Muscle layer of colon (tissue), 2 donors: ENCODE measurements at regions not wholly inside any gene's neighbourhood (a gene's known extent, or its start where the extent isn't known, plus 50 kb on each side); places are given as distances from the start of the nearest gene placed in this dataset.

Experiments
- H3K27ac ChIP-seq: one replicate; pipeline ENCODE4 v1.7.0; 2013; ENCODE audit warnings: low read depth, mild to moderate bottlenecking, low read length, moderate library complexity
- H3K27me3 ChIP-seq, 2 donors: one replicate each; pipeline ENCODE4 v1.7.0; 2013; ENCODE audit warnings: low read length in 2 of 2, mild to moderate bottlenecking in 2 of 2; ENCODE audit not compliant: insufficient read depth in 2 of 2, control insufficient read depth in 1 of 2
- H3K36me3 ChIP-seq: one replicate; pipeline ENCODE4 v1.7.0; 2013; ENCODE audit warnings: mild to moderate bottlenecking, low read length; ENCODE audit not compliant: insufficient read depth
- H3K4me1 ChIP-seq: one replicate; pipeline ENCODE4 v1.7.0; 2013; ENCODE audit warnings: mild to moderate bottlenecking, low read length; ENCODE audit not compliant: insufficient read depth
- H3K4me3 ChIP-seq, 2 donors: one replicate each; pipeline ENCODE4 v1.7.0; 2013; ENCODE audit warnings: low read length in 2 of 2, low read depth in 1 of 2, mild to moderate bottlenecking in 1 of 2, moderate library complexity in 1 of 2
- H3K9ac ChIP-seq: one replicate; pipeline ENCODE4 v1.7.0; 2013; ENCODE audit warnings: low read length
- H3K9me3 ChIP-seq: one replicate; pipeline ENCODE4 v1.7.0; 2013; ENCODE audit warnings: mild to moderate bottlenecking, low read length
- donor health status: abdominal sarcoma.
- donor health status: Adenocarcinoma of cecum.

- H3K9ac ChIP-seq = no peak overlapping the region
- no peak overlapping the region for H3K27ac ChIP-seq
- H3K36me3 ChIP-seq = no peaks in the 10 kb centered on the region
These were observed 1089.5 kb downstream of the BCL11B start for GRCh38 chr14:98182393-98183055.

GRCh38 chr14:98183556-98183955 lies 1088.4 kb downstream of the BCL11B start:
- H3K4me1 ChIP-seq = no peaks in the 10 kb centered on the region
- H3K9ac ChIP-seq = no peak overlapping the region
- H3K27ac ChIP-seq = no peak overlapping the region
- H3K9me3 ChIP-seq = no peaks in the 10 kb centered on the region
- no peaks in the 10 kb centered on the region for H3K36me3 ChIP-seq
- no peak overlapping the region for H3K4me3 ChIP-seq
- H3K27me3 ChIP-seq = no peaks in the 10 kb centered on the region

More at GRCh38 chr14:98182393-98183055, 1089.5 kb downstream of the BCL11B start:
- H3K9me3 ChIP-seq = no peaks in the 10 kb centered on the region
- no peaks in the 10 kb centered on the region for H3K4me1 ChIP-seq
- no peaks in the 10 kb centered on the region for H3K27me3 ChIP-seq
- H3K4me3 ChIP-seq = no peak overlapping the region

DNA sequence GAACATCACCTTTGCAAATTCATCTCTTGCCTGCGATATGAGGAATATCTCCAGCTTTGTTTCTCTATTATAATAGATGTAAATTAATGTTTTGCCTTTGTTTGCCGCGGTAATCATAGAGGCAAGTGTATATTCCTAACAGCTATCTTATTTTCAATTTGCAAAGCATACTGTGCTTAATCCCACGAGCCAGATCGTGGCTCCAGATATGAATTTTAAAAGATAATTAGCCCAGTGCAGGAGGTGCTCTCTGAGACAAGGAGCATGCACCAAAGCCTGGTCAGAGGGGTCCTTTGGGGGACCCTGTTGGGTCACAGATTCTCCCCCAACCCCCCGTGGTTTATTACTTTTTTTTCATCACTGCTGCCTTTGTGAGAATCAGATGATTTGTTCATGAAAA lies 1087.5 kb downstream of the BCL11B start:
- no peaks in the 10 kb centered on the region for H3K27me3 ChIP-seq
- no peaks in the 10 kb centered on the region for H3K36me3 ChIP-seq
- no peak overlapping the region for H3K9ac ChIP-seq
- H3K27ac ChIP-seq = no peak overlapping the region
- H3K9me3 ChIP-seq = no peaks in the 10 kb centered on the region
- H3K4me3 ChIP-seq = no peak overlapping the region
- no peaks in the 10 kb centered on the region for H3K4me1 ChIP-seq

DNA sequence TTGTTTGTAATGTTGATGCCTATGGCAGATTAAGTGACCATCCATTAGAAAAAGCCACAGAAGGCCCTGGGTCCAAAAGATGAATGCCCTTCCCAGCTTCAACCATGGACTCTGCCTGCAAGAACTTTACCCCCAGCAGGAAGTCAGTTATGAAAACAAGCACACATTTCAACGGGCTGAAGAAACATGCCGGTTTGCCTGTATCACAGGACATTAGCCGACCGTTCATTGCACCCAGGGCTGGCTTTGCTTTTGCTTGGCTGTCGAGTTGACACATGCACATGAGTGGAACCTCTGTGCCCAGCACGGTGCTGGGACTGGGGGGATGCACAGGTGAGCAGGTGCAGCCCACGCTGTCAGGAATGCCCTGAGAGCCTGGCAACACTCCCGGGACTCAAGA lies 1087.0 kb downstream of the BCL11B start:
- Histone ChIP-seq H3K4me1 (no peaks in the 10 kb centered on the region), H3K36me3 (no peaks in the 10 kb centered on the region), H3K4me3 (no peak overlapping the region), H3K27ac (no peak overlapping the region), H3K9me3 (no peaks in the 10 kb centered on the region), H3K9ac (no peak overlapping the region), H3K27me3 (no peaks in the 10 kb centered on the region)

DNA sequence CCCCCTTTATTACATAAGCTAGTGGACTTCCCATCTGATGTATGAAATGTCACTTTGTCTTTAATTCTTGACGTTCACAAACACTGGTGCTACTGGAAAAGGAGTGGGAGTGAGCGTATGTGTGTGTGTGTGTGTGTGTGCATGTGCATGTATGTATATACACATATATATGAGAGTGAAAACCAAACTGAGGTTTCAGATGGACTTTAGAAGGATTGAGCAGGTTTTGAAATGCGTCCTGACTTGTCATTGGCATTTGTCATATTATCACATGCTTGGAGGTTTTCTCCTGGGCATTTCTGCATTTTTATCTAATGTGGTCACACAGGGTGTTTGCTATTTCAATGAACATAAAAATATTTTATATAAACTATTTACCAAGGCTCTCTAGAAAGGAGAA lies 1085.9 kb downstream of the BCL11B start:
- no peak overlapping the region for H3K9ac ChIP-seq
- no peaks in the 10 kb centered on the region for H3K4me1 ChIP-seq
- no peak overlapping the region for H3K27ac ChIP-seq
- H3K27me3 ChIP-seq = no peaks in the 10 kb centered on the region
- no peak overlapping the region for H3K4me3 ChIP-seq
- no peaks in the 10 kb centered on the region for H3K36me3 ChIP-seq
- H3K9me3 ChIP-seq = no peaks in the 10 kb centered on the region

DNA sequence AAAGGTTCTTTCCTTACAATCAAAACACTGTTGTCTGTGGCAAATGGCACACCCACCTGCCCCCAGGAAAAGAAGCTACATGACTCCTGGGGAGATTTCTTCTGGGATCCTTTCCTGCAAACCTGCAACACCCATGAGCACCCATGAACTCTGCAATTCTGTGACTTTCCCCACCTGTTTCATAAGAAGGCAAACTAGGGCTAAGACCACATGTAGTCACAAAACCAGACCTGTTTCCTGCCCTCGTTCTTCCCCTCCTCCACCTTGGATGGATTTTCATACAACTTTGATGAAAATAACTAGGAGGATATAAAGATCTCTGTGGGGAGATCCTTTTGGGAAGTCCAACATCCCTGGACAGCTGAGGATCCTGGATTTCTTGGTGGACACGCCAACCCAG lies 1084.7 kb downstream of the BCL11B start:
- no peak overlapping the region for H3K27ac ChIP-seq

GRCh38 chr14:98189062-98189461 lies 1082.9 kb downstream of the BCL11B start:
- H3K27ac ChIP-seq = no peak overlapping the region
- no peaks in the 10 kb centered on the region for H3K27me3 ChIP-seq
- no peak overlapping the region for H3K9ac ChIP-seq
- H3K4me1 ChIP-seq = no peaks in the 10 kb centered on the region
- no peaks in the 10 kb centered on the region for H3K36me3 ChIP-seq
- H3K4me3 ChIP-seq = no peak overlapping the region
- no peaks in the 10 kb centered on the region for H3K9me3 ChIP-seq

More for the DNA sequence above, 1084.7 kb downstream of the BCL11B start:
- no peaks in the 10 kb centered on the region for H3K36me3 ChIP-seq
- H3K9me3 ChIP-seq = no peaks in the 10 kb centered on the region
- H3K4me1 ChIP-seq = no peaks in the 10 kb centered on the region
- H3K4me3 ChIP-seq = no peak overlapping the region
- H3K9ac ChIP-seq = no peak overlapping the region
- no peaks in the 10 kb centered on the region for H3K27me3 ChIP-seq

- Histone ChIP-seq H3K9ac (no peak overlapping the region), H3K27ac (no peak overlapping the region)
These were observed 1082.5 kb downstream of the BCL11B start for GRCh38 chr14:98189511-98189910.

DNA sequence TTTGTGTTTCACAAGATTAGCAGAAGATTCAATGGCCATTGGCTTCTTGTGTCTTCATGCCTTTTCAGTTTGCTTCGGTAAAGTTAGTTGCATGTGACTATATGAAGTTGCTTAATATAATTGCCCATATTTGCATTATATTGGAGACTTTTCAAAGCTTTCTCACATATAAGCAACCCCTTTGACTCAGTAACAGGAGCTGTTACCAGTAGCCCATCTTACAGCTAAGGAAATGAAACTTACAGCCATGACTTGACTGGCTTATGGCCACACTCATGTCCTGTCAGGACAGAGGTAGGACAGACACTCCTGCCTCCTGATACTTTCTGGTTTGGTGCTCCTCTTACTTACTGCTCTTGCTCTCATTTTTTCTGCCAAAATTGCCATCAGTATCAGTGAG lies 1082.1 kb downstream of the BCL11B start:
- H3K4me3 ChIP-seq = no peak overlapping the region
- H3K27me3 ChIP-seq = no peaks in the 10 kb centered on the region
- no peak overlapping the region for H3K9ac ChIP-seq
- H3K36me3 ChIP-seq = no peaks in the 10 kb centered on the region
- H3K27ac ChIP-seq = no peak overlapping the region
- no peaks in the 10 kb centered on the region for H3K4me1 ChIP-seq
- no peaks in the 10 kb centered on the region for H3K9me3 ChIP-seq

More at GRCh38 chr14:98189511-98189910, 1082.5 kb downstream of the BCL11B start:
- Histone ChIP-seq H3K4me1 (no peaks in the 10 kb centered on the region), H3K36me3 (no peaks in the 10 kb centered on the region), H3K4me3 (no peak overlapping the region), H3K9me3 (no peaks in the 10 kb centered on the region), H3K27me3 (no peaks in the 10 kb centered on the region)

- H3K9me3 ChIP-seq = no peaks in the 10 kb centered on the region
- H3K27me3 ChIP-seq = no peaks in the 10 kb centered on the region
- no peak overlapping the region for H3K27ac ChIP-seq
- H3K9ac ChIP-seq = no peak overlapping the region
- H3K4me1 ChIP-seq = no peaks in the 10 kb centered on the region
- no peaks in the 10 kb centered on the region for H3K36me3 ChIP-seq
- no peak overlapping the region for H3K4me3 ChIP-seq
These were observed 1079.1 kb downstream of the BCL11B start for GRCh38 chr14:98192946-98193345.

GRCh38 chr14:98194821-98195220 lies 1077.2 kb downstream of the BCL11B start:
- no peaks in the 10 kb centered on the region for H3K9me3 ChIP-seq
- H3K27me3 ChIP-seq = no peaks in the 10 kb centered on the region
- H3K9ac ChIP-seq = no peak overlapping the region
- no peaks in the 10 kb centered on the region for H3K4me1 ChIP-seq
- H3K36me3 ChIP-seq = no peaks in the 10 kb centered on the region
- H3K27ac ChIP-seq = no peak overlapping the region
- no peak overlapping the region for H3K4me3 ChIP-seq

GRCh38 chr14:98195256-98195655 lies 1076.7 kb downstream of the BCL11B start:
- no peaks in the 10 kb centered on the region for H3K4me1 ChIP-seq
- H3K36me3 ChIP-seq = no peaks in the 10 kb centered on the region
- no peak overlapping the region for H3K4me3 ChIP-seq
- no peak overlapping the region for H3K27ac ChIP-seq
- no peaks in the 10 kb centered on the region for H3K9me3 ChIP-seq
- H3K27me3 ChIP-seq = no peaks in the 10 kb centered on the region
- H3K9ac ChIP-seq = no peak overlapping the region
